ENCODE measurements at regions not wholly inside any gene's neighbourhood (a gene's known extent, or its start where the extent isn't known, plus 50 kb on each side); places are given as distances from the start of the nearest gene placed in this dataset.

GRCh38 chr6:23262864-23263263 is 693.5 kb downstream of the HDGFL1 start:
- Mint-ChIP-seq H3K27me3 (ENCODE audit: unreplicated experiment) (no peaks in the 10 kb centered on the region), H3K4me1 (ENCODE audit: unreplicated experiment) (no peaks in the 10 kb centered on the region), H3K36me3 (ENCODE audit: unreplicated experiment) (peaks cover 4% of the 10 kb centered on the region), H3K4me3 (ENCODE audit: unreplicated experiment) (no peak overlapping the region), H3K9me3 (ENCODE audit: unreplicated experiment) (peaks cover 13% of the 10 kb centered on the region), H3K27ac (ENCODE audit: unreplicated experiment) (no peak overlapping the region)
- no peak for DNase-seq (ENCODE audit: extremely low spot score, unreplicated experiment)
- TF ChIP-seq CTCF (IDR thresholded peaks at IDR 0.05): no peak

- H3K4me3 Mint-ChIP-seq (ENCODE audit: unreplicated experiment): no peak overlapping the region
- no peak for TF ChIP-seq CTCF (IDR thresholded peaks at IDR 0.05)
- peaks cover 4% of the 10 kb centered on the region for H3K9me3 Mint-ChIP-seq (ENCODE audit: unreplicated experiment)
- H3K4me1 Mint-ChIP-seq (ENCODE audit: unreplicated experiment): peaks cover 4% of the 10 kb centered on the region
- no peak overlapping the region for H3K27ac Mint-ChIP-seq (ENCODE audit: unreplicated experiment)
- H3K36me3 Mint-ChIP-seq (ENCODE audit: unreplicated experiment): peaks cover 3% of the 10 kb centered on the region
- DNase-seq (ENCODE audit: extremely low spot score, unreplicated experiment): no peak
- no peaks in the 10 kb centered on the region for H3K27me3 Mint-ChIP-seq (ENCODE audit: unreplicated experiment)
These were observed 695.9 kb downstream of the HDGFL1 start for GRCh38 chr6:23265270-23265669.

- DNase-seq (ENCODE audit: extremely low spot score, unreplicated experiment): no peak
- Mint-ChIP-seq H3K27me3 (ENCODE audit: unreplicated experiment) (no peaks in the 10 kb centered on the region), H3K9me3 (ENCODE audit: unreplicated experiment) (no peaks in the 10 kb centered on the region), H3K27ac (ENCODE audit: unreplicated experiment) (no peak overlapping the region), H3K4me3 (ENCODE audit: unreplicated experiment) (no peak overlapping the region), H3K4me1 (ENCODE audit: unreplicated experiment) (peaks cover 6% of the 10 kb centered on the region), H3K36me3 (ENCODE audit: unreplicated experiment) (no peaks in the 10 kb centered on the region)
- TF ChIP-seq CTCF (IDR thresholded peaks at IDR 0.05): no peak
These were observed 697.2 kb downstream of the HDGFL1 start for GRCh38 chr6:23266536-23266935.

- H3K4me3 Mint-ChIP-seq (ENCODE audit: unreplicated experiment): no peak overlapping the region
- no peak for DNase-seq (ENCODE audit: extremely low spot score, unreplicated experiment)
- no peak overlapping the region for H3K27ac Mint-ChIP-seq (ENCODE audit: unreplicated experiment)
- no peaks in the 10 kb centered on the region for H3K27me3 Mint-ChIP-seq (ENCODE audit: unreplicated experiment)
- H3K4me1 Mint-ChIP-seq (ENCODE audit: unreplicated experiment): peaks cover 6% of the 10 kb centered on the region
- no peaks in the 10 kb centered on the region for H3K9me3 Mint-ChIP-seq (ENCODE audit: unreplicated experiment)
- TF ChIP-seq CTCF (IDR thresholded peaks at IDR 0.05): no peak
- no peaks in the 10 kb centered on the region for H3K36me3 Mint-ChIP-seq (ENCODE audit: unreplicated experiment)
These were observed 698.3 kb downstream of the HDGFL1 start for GRCh38 chr6:23267651-23268050.

GRCh38 chr6:23268348-23268747 is 699.0 kb downstream of the HDGFL1 start:
- Mint-ChIP-seq H3K9me3 (ENCODE audit: unreplicated experiment) (no peaks in the 10 kb centered on the region), H3K4me1 (ENCODE audit: unreplicated experiment) (peaks cover 6% of the 10 kb centered on the region), H3K4me3 (ENCODE audit: unreplicated experiment) (no peak overlapping the region), H3K27ac (ENCODE audit: unreplicated experiment) (no peak overlapping the region), H3K36me3 (ENCODE audit: unreplicated experiment) (no peaks in the 10 kb centered on the region), H3K27me3 (ENCODE audit: unreplicated experiment) (no peaks in the 10 kb centered on the region)
- TF ChIP-seq CTCF (IDR thresholded peaks at IDR 0.05): no peak
- no peak for DNase-seq (ENCODE audit: extremely low spot score, unreplicated experiment)

Data from osteocyte (in vitro differentiated cells).